CD14-positive monocyte (primary cell): ENCODE measurements at regions not wholly inside any gene's neighbourhood (a gene's known extent, or its start where the extent isn't known, plus 50 kb on each side); places are given as distances from the start of the nearest gene placed in this dataset.
A peak's percentile ranks its signal among the peaks of the same experiment; 100 is the strongest.

Experiments
- DNase-seq, 3 donors: peaks; one replicate each; pipeline ENCODE4 v3.0.0-alpha.2; 2011 to 2022
- H2AFZ ChIP-seq: 2 replicates; pipeline ENCODE4 v1.6.0; 2012; ENCODE audit warnings: mild to moderate bottlenecking, low read depth, low read length, inconsistent platforms; ENCODE audit not compliant: insufficient read depth, poor library complexity, severe bottlenecking
- H3K27ac ChIP-seq, 2 donors: 1 replicate in 1 of 2; 2 replicates in 1 of 2; pipeline ENCODE4 v1.5.1; 2012 to 2013; ENCODE audit warnings: low read length in 2 of 2, control low read depth in 1 of 2, inconsistent platforms in 1 of 2, low read depth in 1 of 2, mild to moderate bottlenecking in 1 of 2
- H3K27me3 ChIP-seq, 2 donors: one replicate each; pipeline versions ENCODE4 v1.6.0 to v1.6.1; 2011 to 2013; ENCODE audit warnings: low read length in 2 of 2; ENCODE audit not compliant: control insufficient read depth in 2 of 2, insufficient read depth in 2 of 2
- H3K36me3 ChIP-seq, 2 donors: replicated peaks in 1 of 2; 1 replicate in 1 of 2; 2 replicates in 1 of 2; pipeline versions ENCODE4 v1.5.1 to v1.6.1; 2012 to 2013; ENCODE audit warnings: low read length in 2 of 2, control low read depth in 1 of 2, inconsistent platforms in 1 of 2, mild to moderate bottlenecking in 1 of 2; ENCODE audit not compliant: insufficient read depth in 2 of 2, control insufficient read depth in 1 of 2
- H3K4me1 ChIP-seq, 2 donors: 1 replicate in 1 of 2; 2 replicates in 1 of 2; pipeline versions ENCODE4 v1.5.1 to v1.6.1; 2012 to 2013; ENCODE audit warnings: low read length in 2 of 2, control low read depth in 1 of 2, inconsistent platforms in 1 of 2, mild to moderate bottlenecking in 1 of 2, moderate library complexity in 1 of 2; ENCODE audit not compliant: insufficient read depth in 2 of 2, control insufficient read depth in 1 of 2
- H3K4me2 ChIP-seq: replicated peaks from 2 replicates; pipeline ENCODE3; 2012; ENCODE audit warnings: low read length, moderate library complexity, mild to moderate bottlenecking; ENCODE audit not compliant: poor library complexity, severe bottlenecking; ENCODE audit errors: extremely low read depth
- H3K4me3 ChIP-seq, 3 experiments: fragments of 200-600 bp in 1 of 3; sonication (generic) in 1 of 3; replicated peaks in 1 of 3; 1 replicate in 2 of 3; 2 replicates in 1 of 3; pipeline ENCODE4 v1.5.1; 2011 to 2013; ENCODE audit warnings: low read length in 3 of 3, mild to moderate bottlenecking in 3 of 3, control low read depth in 2 of 3, low read depth in 2 of 3, inconsistent platforms in 1 of 3, moderate library complexity in 1 of 3
- H3K79me2 ChIP-seq: 2 replicates; pipeline ENCODE4 v1.6.0; 2012; ENCODE audit warnings: mild to moderate bottlenecking, control low read depth, inconsistent platforms, low read length, moderate library complexity; ENCODE audit not compliant: insufficient read depth
- H3K9ac ChIP-seq: 2 replicates; pipeline ENCODE4 v1.6.0; 2017; ENCODE audit warnings: low read length, mild to moderate bottlenecking; ENCODE audit not compliant: insufficient read depth, poor library complexity, severe bottlenecking
- H3K9me3 ChIP-seq, 2 donors: replicated peaks in 1 of 2; 1 replicate in 1 of 2; 2 replicates in 1 of 2; pipeline versions ENCODE4 v1.5.1 to v1.6.1; 2012 to 2013; ENCODE audit warnings: low read length in 2 of 2, control low read depth in 1 of 2; ENCODE audit not compliant: control insufficient read depth in 1 of 2, insufficient read depth in 1 of 2
- H4K20me1 ChIP-seq: 2 replicates; pipeline ENCODE4 v1.6.0; 2012; ENCODE audit warnings: mild to moderate bottlenecking, low read length, control low read depth, moderate library complexity; ENCODE audit not compliant: insufficient read depth
- H3K27ac Mint-ChIP-seq, 7 donors: one replicate each; pipeline ENCODE4 v1.8.0; 2020; ENCODE audit warnings: mild to moderate bottlenecking in 7 of 7, mixed read lengths in 7 of 7, moderate library complexity in 6 of 7, inconsistent platforms in 2 of 7
- H3K27me3 Mint-ChIP-seq, 3 donors: one replicate each; pipeline ENCODE4 v1.8.0; 2021 to 2022; ENCODE audit warnings: low read depth in 3 of 3, mild to moderate bottlenecking in 3 of 3, mixed read lengths in 3 of 3, moderate library complexity in 3 of 3, inconsistent platforms in 1 of 3
- H3K36me3 Mint-ChIP-seq, 2 donors: one replicate each; pipeline ENCODE4 v1.8.0; 2020; ENCODE audit warnings: mixed read lengths in 2 of 2, inconsistent platforms in 1 of 2, mild to moderate bottlenecking in 1 of 2
- H3K4me1 Mint-ChIP-seq: one replicate; pipeline ENCODE4 v1.8.0; 2020; ENCODE audit warnings: mild to moderate bottlenecking, mixed read lengths
- H3K4me3 Mint-ChIP-seq, 2 donors: one replicate each; pipeline ENCODE4 v1.8.0; 2020; ENCODE audit warnings: mild to moderate bottlenecking in 2 of 2, mixed read lengths in 2 of 2, moderate library complexity in 1 of 2
- H3K9me3 Mint-ChIP-seq, 7 donors: one replicate each; pipeline ENCODE4 v1.8.0; 2020 to 2022; ENCODE audit warnings: mixed read lengths in 7 of 7, mild to moderate bottlenecking in 6 of 7, moderate library complexity in 6 of 7, inconsistent platforms in 2 of 7
- WGBS: methylation state at CpG from one replicate; pipeline ENCODE4 v1.1.5; 2013; ENCODE audit warnings: missing lambda C conversion rate; ENCODE audit not compliant: insufficient coverage; 5-methylcytosine and 5-hydroxymethylcytosine counted together
- intact Hi-C, 2 donors: fragments of 100-400 bp; cut with micrococcal nuclease; formaldehyde crosslinking; loops; one replicate each; pipeline versions ENCODE4 v1.15.0 to v1.15.1; 2023
- TF ChIP-seq, protein P1 (sequence below): fragments of 200-600 bp; IDR thresholded peaks from one replicate; pipeline ENCODE4 v1.8.0; 2022; ENCODE audit warnings: antibody characterized with exemption, mild to moderate bottlenecking

DNA sequence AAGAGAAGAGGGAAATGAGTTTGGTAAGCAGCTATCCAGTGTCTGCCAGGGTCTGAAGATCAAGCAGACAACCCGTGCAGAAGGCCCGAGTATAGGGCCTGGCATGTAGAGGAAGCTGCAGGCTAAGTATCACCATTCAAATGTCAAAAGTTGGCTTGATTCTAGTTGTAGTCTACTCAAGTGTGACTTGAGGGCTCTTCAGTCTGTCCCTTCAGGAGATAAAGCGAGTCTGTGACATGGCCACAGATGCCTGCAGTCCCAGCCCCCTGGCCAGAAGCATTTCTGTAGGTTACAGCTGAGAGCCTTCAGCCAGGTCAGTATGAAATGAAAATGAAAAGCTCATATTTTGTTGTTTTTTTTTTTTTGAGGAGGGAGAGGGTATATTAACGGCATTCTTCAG is 97.8 kb upstream of the EEPD1 start:
- H3K4me3 Mint-ChIP-seq: no peak overlapping the region
- TF ChIP-seq, protein P1, sequence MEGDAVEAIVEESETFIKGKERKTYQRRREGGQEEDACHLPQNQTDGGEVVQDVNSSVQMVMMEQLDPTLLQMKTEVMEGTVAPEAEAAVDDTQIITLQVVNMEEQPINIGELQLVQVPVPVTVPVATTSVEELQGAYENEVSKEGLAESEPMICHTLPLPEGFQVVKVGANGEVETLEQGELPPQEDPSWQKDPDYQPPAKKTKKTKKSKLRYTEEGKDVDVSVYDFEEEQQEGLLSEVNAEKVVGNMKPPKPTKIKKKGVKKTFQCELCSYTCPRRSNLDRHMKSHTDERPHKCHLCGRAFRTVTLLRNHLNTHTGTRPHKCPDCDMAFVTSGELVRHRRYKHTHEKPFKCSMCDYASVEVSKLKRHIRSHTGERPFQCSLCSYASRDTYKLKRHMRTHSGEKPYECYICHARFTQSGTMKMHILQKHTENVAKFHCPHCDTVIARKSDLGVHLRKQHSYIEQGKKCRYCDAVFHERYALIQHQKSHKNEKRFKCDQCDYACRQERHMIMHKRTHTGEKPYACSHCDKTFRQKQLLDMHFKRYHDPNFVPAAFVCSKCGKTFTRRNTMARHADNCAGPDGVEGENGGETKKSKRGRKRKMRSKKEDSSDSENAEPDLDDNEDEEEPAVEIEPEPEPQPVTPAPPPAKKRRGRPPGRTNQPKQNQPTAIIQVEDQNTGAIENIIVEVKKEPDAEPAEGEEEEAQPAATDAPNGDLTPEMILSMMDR: no peak
- Histone ChIP-seq H3K4me1 (peaks cover 3 to 7% of the 10 kb centered on the region in 2 donors), H3K27me3 (no peaks in the 10 kb centered on the region), H3K27ac (no peak overlapping the region), H3K4me3 (no peak overlapping the region), H2AFZ (no peak overlapping the region), H4K20me1 (no peaks in the 10 kb centered on the region), H3K9ac (no peak overlapping the region), H3K4me2 (no peak overlapping the region), H3K36me3 (no peaks in the 10 kb centered on the region), H3K9me3 (no peaks in the 10 kb centered on the region), H3K79me2 (no peaks in the 10 kb centered on the region)
- H3K36me3 Mint-ChIP-seq: no peaks in the 10 kb centered on the region
- intact Hi-C loops: no loop called here
- no peak for DNase-seq
- H3K4me1 Mint-ChIP-seq: peaks cover 17% of the 10 kb centered on the region
- peaks cover 0 to 2% (median 0%) of the 10 kb centered on the region in 7 donors for H3K9me3 Mint-ChIP-seq
- H3K27me3 Mint-ChIP-seq: peaks cover 0 to 3% (median 1%) of the 10 kb centered on the region in 3 donors
- no peak overlapping the region for H3K27ac Mint-ChIP-seq
- 95% methylated on average over 3 of the region's 4 CpGs for WGBS

DNA sequence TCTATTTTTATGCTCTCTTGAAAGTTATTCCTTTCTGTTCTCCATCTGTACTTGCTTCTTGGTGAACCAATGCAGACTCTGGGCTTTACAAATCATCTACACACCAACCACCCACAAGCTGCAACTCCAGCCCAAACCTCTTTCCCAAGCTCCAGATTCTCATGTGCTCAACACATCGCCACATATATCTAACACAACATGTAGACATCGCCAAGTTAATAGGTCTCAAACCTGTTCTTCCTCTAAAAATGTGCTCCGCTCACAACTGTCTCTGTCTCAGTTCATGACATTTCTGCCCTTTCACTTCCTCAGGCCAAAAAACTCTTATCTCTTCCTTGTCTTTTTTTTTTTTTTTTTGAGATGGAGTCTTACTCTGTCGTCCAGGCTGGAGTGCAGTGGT is 95.7 kb upstream of the EEPD1 start:
- H3K27ac ChIP-seq: no peak overlapping the region
- no peak overlapping the region for H2AFZ ChIP-seq
- no peaks in the 10 kb centered on the region for H3K9me3 ChIP-seq
- no peaks in the 10 kb centered on the region for H4K20me1 ChIP-seq
- TF ChIP-seq, protein P1: no peak
- H3K36me3 ChIP-seq: no peaks in the 10 kb centered on the region
- Mint-ChIP-seq H3K27me3 (peaks cover 0 to 3% (median 1%) of the 10 kb centered on the region in 3 donors), H3K4me1 (peaks cover 17% of the 10 kb centered on the region), H3K36me3 (no peaks in the 10 kb centered on the region), H3K9me3 (peaks cover 0 to 2% (median 0%) of the 10 kb centered on the region in 7 donors), H3K4me3 (peak overlapping the region; percentile 17 to 32), H3K27ac (peak overlapping the region in 2 of 7 donors; percentile 46 to 70)
- no peaks in the 10 kb centered on the region for H3K79me2 ChIP-seq
- H3K4me2 ChIP-seq: no peak overlapping the region
- H3K4me1 ChIP-seq: peaks cover 3 to 7% of the 10 kb centered on the region in 2 donors
- DNase-seq: no peak
- H3K27me3 ChIP-seq: no peaks in the 10 kb centered on the region
- H3K4me3 ChIP-seq: no peak overlapping the region
- no peak overlapping the region for H3K9ac ChIP-seq
- 45% methylated on average over 3 of the region's 4 CpGs for WGBS
- intact Hi-C loops: no loop called here
